ENCODE measurements at regions not wholly inside any gene's neighbourhood (a gene's known extent, or its start where the extent isn't known, plus 50 kb on each side); places are given as distances from the start of the nearest gene placed in this dataset.

DNA sequence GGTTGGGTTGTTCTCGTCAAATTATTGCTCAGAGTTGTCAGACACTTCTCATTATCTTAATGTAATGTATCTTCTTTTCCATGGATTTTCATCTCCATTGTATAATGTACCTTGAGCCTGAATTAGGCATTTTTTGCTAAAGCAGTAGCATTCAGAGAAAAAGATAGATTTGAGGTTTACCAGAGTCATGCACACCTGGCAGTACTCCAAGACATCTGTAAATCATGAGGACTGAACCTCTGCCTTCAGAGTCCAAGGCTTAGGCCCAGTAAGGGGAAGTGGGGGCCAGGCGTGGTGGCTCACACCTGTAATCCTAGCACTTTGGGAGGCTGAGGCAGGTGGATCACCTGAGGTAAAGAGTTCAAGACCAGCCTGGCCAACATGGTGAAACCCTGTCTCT, 624.3 kb upstream of the MBL2 start:
- TF ChIP-seq POLR2AphosphoS5 (IDR thresholded peaks at IDR 0.05; ENCODE audit: borderline replicate concordance, low read depth, low read length) (no peak), EZH2 (IDR thresholded peaks at IDR 0.05) (no peak)

Measured in SK-N-MC (cell line).